ENCODE measurements at regions not wholly inside any gene's neighbourhood (a gene's known extent, or its start where the extent isn't known, plus 50 kb on each side); places are given as distances from the start of the nearest gene placed in this dataset.

DNA sequence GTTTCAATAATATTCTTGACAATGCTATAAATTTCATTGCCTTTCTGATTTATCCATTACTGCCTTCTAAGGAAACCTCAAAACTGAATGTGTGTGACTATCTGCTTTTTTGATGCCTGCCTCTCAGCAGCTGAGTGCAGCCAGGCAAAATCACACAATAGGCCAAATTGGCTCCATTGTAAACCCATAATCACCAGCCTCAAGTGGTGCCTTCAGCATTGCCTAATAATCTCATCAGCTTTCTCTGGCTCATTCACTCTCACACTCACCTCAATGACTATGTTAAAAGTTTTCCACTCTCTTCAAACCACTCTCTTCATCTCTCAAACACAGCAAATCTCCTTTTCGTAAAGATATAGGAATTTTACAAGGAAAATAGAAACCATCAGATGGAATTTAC lies 182.5 kb upstream of the COL1A2 start:
- no peaks in the 10 kb centered on the region for H3K4me1 ChIP-seq (ENCODE audit: insufficient read depth)
- no peaks in the 10 kb centered on the region for H3K9me3 ChIP-seq (ENCODE audit: low read depth)
- no peaks in the 10 kb centered on the region for H3K36me3 ChIP-seq (replicated peaks; ENCODE audit: insufficient read depth, low read depth)
- no peak for DNase-seq (ENCODE audit: low spot score)
- no peaks in the 10 kb centered on the region for H4K20me1 ChIP-seq (ENCODE audit: insufficient read depth, poor library complexity, severe bottlenecking)
- H3K4me2 ChIP-seq = no peak overlapping the region
- H3K79me2 ChIP-seq = no peaks in the 10 kb centered on the region
- H3K4me3 ChIP-seq = no peak overlapping the region
- no peak for TF ChIP-seq EZH2phosphoT487 (IDR thresholded peaks at IDR 0.05; ENCODE audit: low read depth, severe bottlenecking, unreplicated experiment)
- no peak overlapping the region for H3K27ac ChIP-seq
- no peak overlapping the region for H2AFZ ChIP-seq
- 91% methylated on average over 1 of the region's 1 CpG for WGBS (ENCODE audit: low lambda C conversion rate, missing lambda C conversion rate)
- no peaks in the 10 kb centered on the region for H3K9me2 ChIP-seq (replicated peaks; ENCODE audit: insufficient read depth)
- H3K27me3 ChIP-seq = no peaks in the 10 kb centered on the region

DNA sequence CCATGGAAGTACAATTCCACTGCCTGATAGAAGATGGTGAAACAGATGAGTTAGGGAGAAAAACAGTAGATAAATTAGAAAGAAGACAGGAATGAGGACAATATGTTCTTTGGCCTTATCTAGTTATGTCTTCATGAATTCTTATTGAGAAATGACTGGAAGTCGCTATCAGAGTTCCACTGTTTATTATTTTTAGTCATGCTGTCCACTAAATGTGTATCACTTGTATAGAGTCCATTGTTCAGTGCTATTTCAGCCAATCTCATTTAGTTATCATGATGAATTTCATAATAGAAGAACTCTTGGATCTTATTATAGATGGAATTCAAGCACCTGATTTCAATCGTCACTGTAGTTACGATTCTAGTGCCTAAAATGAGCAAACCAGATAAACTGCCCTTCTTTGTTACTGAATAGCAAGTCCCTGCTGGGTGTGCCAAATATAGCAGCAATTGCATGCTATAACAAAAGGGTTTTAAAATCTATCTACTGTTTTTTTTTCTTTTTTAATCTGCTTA lies 177.7 kb upstream of the COL1A2 start:
- no peak overlapping the region for H3K27ac ChIP-seq
- TF ChIP-seq EZH2 (IDR thresholded peaks at IDR 0.05; ENCODE audit: borderline replicate concordance) = no peak
- TF ChIP-seq, protein P1, sequence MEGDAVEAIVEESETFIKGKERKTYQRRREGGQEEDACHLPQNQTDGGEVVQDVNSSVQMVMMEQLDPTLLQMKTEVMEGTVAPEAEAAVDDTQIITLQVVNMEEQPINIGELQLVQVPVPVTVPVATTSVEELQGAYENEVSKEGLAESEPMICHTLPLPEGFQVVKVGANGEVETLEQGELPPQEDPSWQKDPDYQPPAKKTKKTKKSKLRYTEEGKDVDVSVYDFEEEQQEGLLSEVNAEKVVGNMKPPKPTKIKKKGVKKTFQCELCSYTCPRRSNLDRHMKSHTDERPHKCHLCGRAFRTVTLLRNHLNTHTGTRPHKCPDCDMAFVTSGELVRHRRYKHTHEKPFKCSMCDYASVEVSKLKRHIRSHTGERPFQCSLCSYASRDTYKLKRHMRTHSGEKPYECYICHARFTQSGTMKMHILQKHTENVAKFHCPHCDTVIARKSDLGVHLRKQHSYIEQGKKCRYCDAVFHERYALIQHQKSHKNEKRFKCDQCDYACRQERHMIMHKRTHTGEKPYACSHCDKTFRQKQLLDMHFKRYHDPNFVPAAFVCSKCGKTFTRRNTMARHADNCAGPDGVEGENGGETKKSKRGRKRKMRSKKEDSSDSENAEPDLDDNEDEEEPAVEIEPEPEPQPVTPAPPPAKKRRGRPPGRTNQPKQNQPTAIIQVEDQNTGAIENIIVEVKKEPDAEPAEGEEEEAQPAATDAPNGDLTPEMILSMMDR (IDR thresholded peaks at IDR 0.05; ENCODE audit: poor library complexity) = no peak
- TF ChIP-seq EZH2phosphoT487 (IDR thresholded peaks at IDR 0.05; ENCODE audit: low read depth, severe bottlenecking, unreplicated experiment) = no peak
- no peaks in the 10 kb centered on the region for H3K4me1 ChIP-seq (ENCODE audit: insufficient read depth)
- H4K20me1 ChIP-seq (ENCODE audit: insufficient read depth, poor library complexity, severe bottlenecking) = no peaks in the 10 kb centered on the region
- H3K4me3 ChIP-seq = no peak overlapping the region
- H3K4me2 ChIP-seq = no peak overlapping the region
- no peaks in the 10 kb centered on the region for H3K9me2 ChIP-seq (replicated peaks; ENCODE audit: insufficient read depth)
- no peaks in the 10 kb centered on the region for H3K9me3 ChIP-seq (ENCODE audit: low read depth)
- 76% methylated on average over 3 of the region's 3 CpGs for WGBS (ENCODE audit: low lambda C conversion rate, missing lambda C conversion rate)
- no peaks in the 10 kb centered on the region for H3K79me2 ChIP-seq
- no peaks in the 10 kb centered on the region for H3K36me3 ChIP-seq (replicated peaks; ENCODE audit: insufficient read depth, low read depth)
- no peaks in the 10 kb centered on the region for H3K27me3 ChIP-seq
- H2AFZ ChIP-seq = no peak overlapping the region
- DNase-seq (ENCODE audit: low spot score) = no peak

DNA sequence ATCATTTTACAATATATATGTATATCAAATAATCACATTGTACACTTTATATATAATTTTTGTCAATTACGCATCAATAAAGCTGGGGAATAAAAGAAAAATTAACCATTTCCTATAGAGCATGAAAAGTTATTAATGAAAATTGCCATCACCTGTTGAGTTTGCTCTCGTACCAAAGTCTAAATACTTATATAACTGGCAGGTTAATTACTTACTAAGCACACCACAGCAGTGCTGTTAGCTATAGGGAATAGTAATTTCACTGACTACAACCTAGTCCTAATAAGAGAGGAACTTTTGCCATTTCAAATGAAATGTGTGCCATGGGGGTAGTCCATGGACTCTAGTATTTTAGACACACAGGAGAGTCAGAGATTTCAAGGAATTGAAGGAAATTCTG lies 176.9 kb upstream of the COL1A2 start:
- WGBS (ENCODE audit: low lambda C conversion rate, missing lambda C conversion rate) = 73% methylated on average over 2 of the region's 2 CpGs
- TF ChIP-seq, protein P1 (IDR thresholded peaks at IDR 0.05; ENCODE audit: poor library complexity) = no peak
- no peak for TF ChIP-seq EZH2 (IDR thresholded peaks at IDR 0.05; ENCODE audit: borderline replicate concordance)
- TF ChIP-seq EZH2phosphoT487 (IDR thresholded peaks at IDR 0.05; ENCODE audit: low read depth, severe bottlenecking, unreplicated experiment) = no peak
- no peak overlapping the region for H3K27ac ChIP-seq

DNA sequence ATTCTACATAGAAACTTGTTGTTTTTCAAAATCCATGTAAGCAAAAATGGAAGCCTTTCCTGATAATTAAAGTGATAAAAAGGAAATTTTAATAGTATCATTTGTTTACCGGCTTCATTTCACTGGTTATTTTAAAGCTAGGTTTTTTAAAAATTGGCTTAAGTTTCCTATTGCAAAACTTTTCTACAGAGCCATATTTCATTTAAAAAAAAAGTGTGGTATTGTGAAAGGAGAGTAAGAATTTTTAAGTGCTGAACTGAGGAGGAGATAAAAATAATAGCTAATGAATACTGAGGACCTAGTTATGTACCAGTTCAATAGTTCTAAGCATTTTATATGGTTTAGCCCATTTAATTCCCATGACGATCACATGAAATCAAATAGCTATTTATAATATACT lies 172.2 kb upstream of the COL1A2 start:
- H3K9me2 ChIP-seq (replicated peaks; ENCODE audit: insufficient read depth) = no peaks in the 10 kb centered on the region
- 94% methylated on average over 2 of the region's 2 CpGs for WGBS (ENCODE audit: low lambda C conversion rate, missing lambda C conversion rate)

More for the DNA sequence above, 176.9 kb upstream of the COL1A2 start:
- Histone ChIP-seq H3K79me2 (no peaks in the 10 kb centered on the region), H3K4me2 (no peak overlapping the region), H3K4me3 (no peak overlapping the region), H3K27me3 (no peaks in the 10 kb centered on the region), H3K4me1 (ENCODE audit: insufficient read depth) (no peaks in the 10 kb centered on the region), H3K9me2 (replicated peaks; ENCODE audit: insufficient read depth) (no peaks in the 10 kb centered on the region), H4K20me1 (ENCODE audit: insufficient read depth, poor library complexity, severe bottlenecking) (no peaks in the 10 kb centered on the region), H3K9me3 (ENCODE audit: low read depth) (no peaks in the 10 kb centered on the region), H3K36me3 (replicated peaks; ENCODE audit: insufficient read depth, low read depth) (no peaks in the 10 kb centered on the region), H2AFZ (no peak overlapping the region)
- DNase-seq (ENCODE audit: low spot score) = no peak

More for the DNA sequence above, 172.2 kb upstream of the COL1A2 start:
- no peaks in the 10 kb centered on the region for H3K79me2 ChIP-seq
- H2AFZ ChIP-seq = no peak overlapping the region
- no peak overlapping the region for H3K4me3 ChIP-seq
- no peaks in the 10 kb centered on the region for H3K4me1 ChIP-seq (ENCODE audit: insufficient read depth)
- no peak for TF ChIP-seq EZH2phosphoT487 (IDR thresholded peaks at IDR 0.05; ENCODE audit: low read depth, severe bottlenecking, unreplicated experiment)
- TF ChIP-seq, protein P1 (IDR thresholded peaks at IDR 0.05; ENCODE audit: poor library complexity) = no peak
- no peak for TF ChIP-seq EZH2 (IDR thresholded peaks at IDR 0.05; ENCODE audit: borderline replicate concordance)
- no peaks in the 10 kb centered on the region for H3K36me3 ChIP-seq (replicated peaks; ENCODE audit: insufficient read depth, low read depth)
- H3K4me2 ChIP-seq = no peak overlapping the region
- no peaks in the 10 kb centered on the region for H4K20me1 ChIP-seq (ENCODE audit: insufficient read depth, poor library complexity, severe bottlenecking)
- H3K27ac ChIP-seq = no peak overlapping the region
- no peaks in the 10 kb centered on the region for H3K27me3 ChIP-seq
- no peak for DNase-seq (ENCODE audit: low spot score)
- H3K9me3 ChIP-seq (ENCODE audit: low read depth) = no peaks in the 10 kb centered on the region

All from hepatocyte (in vitro differentiated cells).